DOHH2 (cell line): ENCODE measurements at regions not wholly inside any gene's neighbourhood (a gene's known extent, or its start where the extent isn't known, plus 50 kb on each side); places are given as distances from the start of the nearest gene placed in this dataset.

Experiments used
- H3F3A ChIP-seq: fragments of 200-600 bp; sonication (generic), shearing (Covaris generic); 2 replicates; pipeline ENCODE4 v1.6.0; 2016; ENCODE audit warnings: antibody characterized with exemption, mild to moderate bottlenecking; ENCODE audit not compliant: control insufficient read depth, insufficient read depth
- H3K27ac ChIP-seq: fragments of 200-600 bp; sonication (generic); 2 replicates; pipeline ENCODE4 v1.5.1; 2014; ENCODE audit warnings: low read depth, mild to moderate bottlenecking, low read length, moderate library complexity
- H3K27me3 ChIP-seq: fragments of 200-600 bp; sonication (generic); 2 replicates; pipeline ENCODE4 v1.6.1; 2014; ENCODE audit warnings: mild to moderate bottlenecking, low read length, mixed read lengths; ENCODE audit not compliant: control insufficient read depth
- H3K36me3 ChIP-seq: fragments of 200-600 bp; sonication (generic); 2 replicates; pipeline ENCODE4 v1.6.1; 2014; ENCODE audit warnings: mild to moderate bottlenecking, low read length, moderate library complexity, mixed read lengths; ENCODE audit not compliant: control insufficient read depth
- H3K4me1 ChIP-seq: fragments of 200-600 bp; sonication (generic); 2 replicates; pipeline ENCODE4 v1.6.1; 2014; ENCODE audit warnings: mild to moderate bottlenecking, low read length, mixed read lengths; ENCODE audit not compliant: control insufficient read depth
- H3K4me2 ChIP-seq: fragments of 200-600 bp; sonication (generic); 2 replicates; pipeline ENCODE4 v1.6.0; 2014; ENCODE audit warnings: mild to moderate bottlenecking, low read length, moderate library complexity
- H3K4me3 ChIP-seq: fragments of 200-600 bp; sonication (generic); 2 replicates; pipeline ENCODE4 v1.5.1; 2014; ENCODE audit warnings: mild to moderate bottlenecking, low read length, mixed read lengths
- H3K79me2 ChIP-seq: fragments of 200-600 bp; sonication (generic); 2 replicates; pipeline ENCODE4 v1.6.1; 2014; ENCODE audit warnings: mild to moderate bottlenecking, low read length, mixed read lengths; ENCODE audit not compliant: control insufficient read depth
- H3K9me2 ChIP-seq: fragments of 200-600 bp; sonication (generic); replicated peaks from 2 replicates; pipeline ENCODE4 v1.6.1; 2014; ENCODE audit warnings: mild to moderate bottlenecking, low read length, mixed read lengths; ENCODE audit not compliant: control insufficient read depth
- H3K9me3 ChIP-seq: fragments of 200-600 bp; sonication (generic); 2 replicates; pipeline ENCODE4 v1.6.1; 2014; ENCODE audit warnings: antibody characterized with exemption, low read length, mixed read lengths; ENCODE audit not compliant: control insufficient read depth, insufficient read depth
- H4K20me1 ChIP-seq: fragments of 200-600 bp; sonication (generic); 2 replicates; pipeline ENCODE4 v1.6.0; 2014; ENCODE audit warnings: low read depth, mild to moderate bottlenecking, antibody characterized with exemption, low read length, moderate library complexity; ENCODE audit not compliant: control insufficient read depth, insufficient read depth
- EZH2phosphoT487 ChIP-seq: fragments of 200-600 bp; sonication (generic); IDR thresholded peaks from 2 replicates; pipeline ENCODE4 v1.6.1; 2017; ENCODE audit warnings: borderline replicate concordance, mild to moderate bottlenecking, antibody characterized with exemption, low read length, moderate library complexity, mixed read lengths
- TF ChIP-seq, protein P1 (sequence below): fragments of 200-600 bp; sonication (generic); IDR thresholded peaks from one replicate; pipeline ENCODE4 v1.5.1; 2014; ENCODE audit warnings: antibody characterized with exemption, mild to moderate bottlenecking, low read depth, low read length; ENCODE audit not compliant: poor library complexity, severe bottlenecking

GRCh38 chr12:114783089-114783618 lies 99.2 kb upstream of the TBX3 start:
- no peaks in the 10 kb centered on the region for H3K79me2 ChIP-seq
- TF ChIP-seq EZH2phosphoT487, result no peak
- H3K27me3 ChIP-seq, result no peaks in the 10 kb centered on the region
- no peak overlapping the region for H3K27ac ChIP-seq
- H3K36me3 ChIP-seq, result no peaks in the 10 kb centered on the region
- no peak overlapping the region for H3K4me3 ChIP-seq
- no peaks in the 10 kb centered on the region for H3K9me2 ChIP-seq
- H4K20me1 ChIP-seq, result no peaks in the 10 kb centered on the region
- H3K4me2 ChIP-seq, result no peak overlapping the region
- no peaks in the 10 kb centered on the region for H3K4me1 ChIP-seq
- no peaks in the 10 kb centered on the region for H3F3A ChIP-seq
- H3K9me3 ChIP-seq, result no peaks in the 10 kb centered on the region

GRCh38 chr12:114780746-114781399 lies 96.9 kb upstream of the TBX3 start:
- H3K9me3 ChIP-seq, result no peaks in the 10 kb centered on the region
- no peak for TF ChIP-seq EZH2phosphoT487
- TF ChIP-seq, protein P1, sequence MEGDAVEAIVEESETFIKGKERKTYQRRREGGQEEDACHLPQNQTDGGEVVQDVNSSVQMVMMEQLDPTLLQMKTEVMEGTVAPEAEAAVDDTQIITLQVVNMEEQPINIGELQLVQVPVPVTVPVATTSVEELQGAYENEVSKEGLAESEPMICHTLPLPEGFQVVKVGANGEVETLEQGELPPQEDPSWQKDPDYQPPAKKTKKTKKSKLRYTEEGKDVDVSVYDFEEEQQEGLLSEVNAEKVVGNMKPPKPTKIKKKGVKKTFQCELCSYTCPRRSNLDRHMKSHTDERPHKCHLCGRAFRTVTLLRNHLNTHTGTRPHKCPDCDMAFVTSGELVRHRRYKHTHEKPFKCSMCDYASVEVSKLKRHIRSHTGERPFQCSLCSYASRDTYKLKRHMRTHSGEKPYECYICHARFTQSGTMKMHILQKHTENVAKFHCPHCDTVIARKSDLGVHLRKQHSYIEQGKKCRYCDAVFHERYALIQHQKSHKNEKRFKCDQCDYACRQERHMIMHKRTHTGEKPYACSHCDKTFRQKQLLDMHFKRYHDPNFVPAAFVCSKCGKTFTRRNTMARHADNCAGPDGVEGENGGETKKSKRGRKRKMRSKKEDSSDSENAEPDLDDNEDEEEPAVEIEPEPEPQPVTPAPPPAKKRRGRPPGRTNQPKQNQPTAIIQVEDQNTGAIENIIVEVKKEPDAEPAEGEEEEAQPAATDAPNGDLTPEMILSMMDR, result no peak
- no peak overlapping the region for H3K4me2 ChIP-seq

GRCh38 chr12:114779647-114780046 lies 95.7 kb upstream of the TBX3 start:
- no peaks in the 10 kb centered on the region for H3K79me2 ChIP-seq
- no peaks in the 10 kb centered on the region for H3K27me3 ChIP-seq
- no peaks in the 10 kb centered on the region for H3K4me1 ChIP-seq
- H3K4me2 ChIP-seq, result no peak overlapping the region
- H3F3A ChIP-seq, result no peaks in the 10 kb centered on the region
- no peak overlapping the region for H3K4me3 ChIP-seq
- TF ChIP-seq, protein P1, result no peak
- no peak for TF ChIP-seq EZH2phosphoT487
- H3K9me3 ChIP-seq, result no peaks in the 10 kb centered on the region
- no peaks in the 10 kb centered on the region for H3K36me3 ChIP-seq
- H4K20me1 ChIP-seq, result no peaks in the 10 kb centered on the region
- no peaks in the 10 kb centered on the region for H3K9me2 ChIP-seq
- H3K27ac ChIP-seq, result no peak overlapping the region

More at GRCh38 chr12:114780746-114781399, 96.9 kb upstream of the TBX3 start:
- H3K4me1 ChIP-seq, result no peaks in the 10 kb centered on the region
- H3K36me3 ChIP-seq, result no peaks in the 10 kb centered on the region
- H3K27ac ChIP-seq, result no peak overlapping the region
- no peaks in the 10 kb centered on the region for H4K20me1 ChIP-seq
- H3K79me2 ChIP-seq, result no peaks in the 10 kb centered on the region
- no peaks in the 10 kb centered on the region for H3K9me2 ChIP-seq
- H3F3A ChIP-seq, result no peaks in the 10 kb centered on the region
- no peak overlapping the region for H3K4me3 ChIP-seq
- no peaks in the 10 kb centered on the region for H3K27me3 ChIP-seq

DNA sequence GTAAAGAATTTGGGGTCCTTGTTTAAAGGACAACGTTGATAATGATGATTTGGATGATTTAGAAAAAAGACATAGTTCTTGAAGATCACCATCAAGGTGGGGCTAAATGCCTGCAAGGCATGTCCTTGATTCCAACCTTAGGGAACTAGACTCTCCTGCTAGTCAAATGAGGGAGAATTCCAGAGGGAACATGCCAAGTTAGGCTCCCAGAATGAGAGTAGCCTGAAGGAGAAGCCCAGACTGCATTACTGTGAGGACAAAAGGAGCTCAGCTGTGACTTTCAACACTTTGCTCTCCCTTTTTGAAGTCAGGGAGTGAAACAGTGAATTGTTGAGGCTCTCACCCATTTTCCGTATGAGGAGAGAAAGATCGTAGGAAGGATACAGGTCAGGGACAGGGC lies 95.2 kb upstream of the TBX3 start:
- Histone ChIP-seq H3K9me3 (no peaks in the 10 kb centered on the region), H3F3A (no peaks in the 10 kb centered on the region), H3K4me3 (no peak overlapping the region), H4K20me1 (no peaks in the 10 kb centered on the region), H3K27me3 (no peaks in the 10 kb centered on the region), H3K9me2 (no peaks in the 10 kb centered on the region), H3K27ac (no peak overlapping the region), H3K36me3 (no peaks in the 10 kb centered on the region), H3K79me2 (no peaks in the 10 kb centered on the region), H3K4me2 (no peak overlapping the region), H3K4me1 (no peaks in the 10 kb centered on the region)
- TF ChIP-seq, protein P1, result no peak
- no peak for TF ChIP-seq EZH2phosphoT487
